Mucosa of stomach (tissue), 1 donor: ENCODE measurements at regions not wholly inside any gene's neighbourhood (a gene's known extent, or its start where the extent isn't known, plus 50 kb on each side); places are given as distances from the start of the nearest gene placed in this dataset.
"Not testable (repeated sequence)": the region's sequence is repeated elsewhere in the genome, so short reads cannot be mapped to it uniquely, and the experiment has no call there.

Experiments used
- H3K27me3 ChIP-seq: one replicate; pipeline ENCODE4 v1.7.0; 2013; ENCODE audit warnings: mild to moderate bottlenecking, low read length; ENCODE audit not compliant: control insufficient read depth, insufficient read depth
- H3K36me3 ChIP-seq: one replicate; pipeline ENCODE4 v1.7.0; 2013; ENCODE audit warnings: low read length; ENCODE audit not compliant: control insufficient read depth, insufficient read depth
- H3K4me1 ChIP-seq: one replicate; pipeline ENCODE4 v1.7.0; 2013; ENCODE audit warnings: mild to moderate bottlenecking, low read length; ENCODE audit not compliant: control insufficient read depth, insufficient read depth
- H3K4me3 ChIP-seq: one replicate; pipeline ENCODE4 v1.7.0; 2013; ENCODE audit warnings: low read length
- H3K9ac ChIP-seq: one replicate; pipeline ENCODE4 v1.7.0; 2013; ENCODE audit warnings: mild to moderate bottlenecking, low read length, moderate library complexity
- H3K9me3 ChIP-seq: one replicate; pipeline ENCODE4 v1.7.0; 2013; ENCODE audit warnings: mild to moderate bottlenecking, low read length, moderate library complexity; ENCODE audit not compliant: control insufficient read depth
- donor health status: Pancreatic carcinoma.

DNA sequence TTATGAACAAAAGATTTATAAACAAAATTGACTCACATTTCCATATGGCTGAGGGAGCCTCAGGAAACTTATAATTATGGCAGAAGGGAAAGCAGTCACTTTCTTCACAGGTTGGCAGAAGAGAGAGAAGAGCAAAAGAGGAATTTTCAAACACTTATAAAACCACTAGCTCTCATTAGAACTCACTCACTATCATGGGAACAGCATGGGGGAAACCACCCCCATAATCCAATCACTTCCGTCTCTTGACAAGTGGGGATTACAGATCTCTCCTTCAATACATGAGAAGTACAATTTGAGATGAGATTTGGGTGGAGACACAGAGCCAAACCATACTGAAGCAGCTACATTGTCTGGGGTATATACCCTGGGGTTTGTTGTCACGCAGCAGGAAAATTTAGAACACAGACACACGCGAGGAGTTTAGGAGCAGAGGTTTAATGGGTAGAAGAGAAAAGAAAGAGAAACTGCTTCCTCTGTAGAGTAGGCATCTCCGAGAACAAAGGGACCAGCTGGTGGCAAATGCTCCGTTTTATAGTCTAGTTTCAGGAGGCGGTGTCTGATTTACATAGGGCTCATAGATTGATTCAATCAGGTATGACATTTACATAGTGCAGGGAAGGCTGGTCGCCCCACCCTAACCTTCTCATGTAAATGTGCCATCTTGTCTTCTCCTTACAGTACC, 2277.7 kb upstream of the AGA start:
- Histone ChIP-seq H3K9me3 (no peaks in the 10 kb centered on the region), H3K4me3 (no peak overlapping the region), H3K9ac (no peak overlapping the region), H3K4me1 (no peaks in the 10 kb centered on the region), H3K36me3 (no peaks in the 10 kb centered on the region), H3K27me3 (no peaks in the 10 kb centered on the region)

DNA sequence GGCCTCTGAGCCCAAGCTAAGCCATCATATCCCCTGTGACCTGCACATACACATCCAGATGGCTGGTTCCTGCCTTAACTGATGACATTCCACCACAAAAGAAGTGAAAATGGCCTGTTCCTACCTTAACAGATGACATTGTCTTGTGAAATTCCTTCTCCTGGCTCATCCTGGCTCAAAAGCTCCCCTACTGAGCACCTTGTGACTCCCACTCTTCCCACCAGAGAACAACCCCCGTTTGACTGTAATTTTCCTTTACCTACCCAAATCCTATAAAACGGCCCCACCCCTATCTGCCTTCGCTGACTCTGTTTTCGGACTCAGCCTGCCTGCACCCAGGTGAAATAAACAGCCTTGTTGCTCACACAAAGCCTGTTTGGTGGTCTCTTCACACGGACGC, 2284.3 kb upstream of the AGA start:
- H3K36me3 ChIP-seq, H3K4me1 ChIP-seq, H3K9me3 ChIP-seq, H3K27me3 ChIP-seq, H3K4me3 ChIP-seq, H3K9ac ChIP-seq: not testable (repeated sequence)

DNA sequence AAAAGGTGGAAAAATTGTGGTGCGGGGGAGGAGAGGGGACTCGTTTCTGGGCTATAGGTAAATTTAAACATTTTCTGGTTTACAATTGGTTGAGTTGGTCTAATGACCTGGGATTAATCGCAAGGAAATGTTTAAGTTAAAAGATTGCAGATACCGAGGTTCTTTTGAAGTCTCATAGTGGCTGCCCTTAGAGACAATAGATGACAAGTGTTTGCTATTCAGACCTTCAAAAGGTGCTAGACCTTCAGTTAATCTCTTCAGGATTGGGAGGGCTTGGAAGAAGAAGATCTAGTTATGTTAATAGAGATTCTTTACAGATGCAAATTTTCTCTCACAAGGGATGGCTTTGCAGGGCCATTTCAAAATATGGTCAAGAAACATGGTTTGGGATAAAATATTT, 2286.1 kb upstream of the AGA start:
- H3K9ac ChIP-seq: no peak overlapping the region
- no peak overlapping the region for H3K4me3 ChIP-seq
- H3K27me3 ChIP-seq: no peaks in the 10 kb centered on the region
- no peaks in the 10 kb centered on the region for H3K36me3 ChIP-seq
- no peaks in the 10 kb centered on the region for H3K4me1 ChIP-seq
- H3K9me3 ChIP-seq: no peaks in the 10 kb centered on the region

DNA sequence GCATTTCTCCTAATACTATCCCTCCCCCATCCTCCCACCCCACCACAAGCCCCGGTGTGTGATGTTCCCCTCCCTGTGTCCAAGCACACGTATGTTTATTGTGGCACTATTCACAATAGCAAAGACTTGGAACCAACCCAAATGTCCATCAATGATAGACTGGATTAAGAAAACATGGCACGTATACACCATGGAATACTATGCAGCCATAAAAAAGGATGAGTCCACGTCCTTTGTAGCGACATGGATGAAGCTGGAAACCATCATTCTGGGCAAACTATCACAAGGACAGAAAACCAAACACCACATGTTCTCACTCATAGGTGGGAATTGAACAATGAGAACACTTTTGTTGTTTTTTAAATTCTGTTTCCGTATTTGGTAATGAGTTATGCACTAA, 2294.6 kb upstream of the AGA start:
- not testable (repeated sequence) for H3K9ac ChIP-seq, H3K27me3 ChIP-seq, H3K4me3 ChIP-seq, H3K9me3 ChIP-seq, H3K4me1 ChIP-seq, H3K36me3 ChIP-seq

DNA sequence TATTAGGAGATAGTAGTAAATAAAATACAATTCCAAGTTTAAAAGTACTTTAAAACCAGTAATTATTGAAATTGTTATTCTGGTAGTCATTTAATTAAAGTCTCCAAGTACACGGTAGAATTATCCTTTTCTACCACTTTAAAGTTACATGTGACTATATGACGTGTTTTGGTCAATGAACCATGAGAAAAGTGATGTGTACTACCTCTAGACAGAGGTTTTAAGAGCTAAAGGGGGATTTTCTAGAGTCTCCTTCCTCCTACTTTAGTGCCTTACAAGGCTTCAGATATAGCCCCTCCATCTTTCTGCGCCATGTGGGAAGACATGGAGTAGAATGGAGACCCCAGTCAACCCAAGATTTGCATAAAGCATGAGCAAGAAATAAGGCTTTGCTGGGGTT, 2296.6 kb upstream of the AGA start:
- H3K36me3 ChIP-seq: no peaks in the 10 kb centered on the region
- H3K4me3 ChIP-seq: no peak overlapping the region
- H3K4me1 ChIP-seq: no peaks in the 10 kb centered on the region
- no peaks in the 10 kb centered on the region for H3K27me3 ChIP-seq
- H3K9me3 ChIP-seq: no peaks in the 10 kb centered on the region
- no peak overlapping the region for H3K9ac ChIP-seq

DNA sequence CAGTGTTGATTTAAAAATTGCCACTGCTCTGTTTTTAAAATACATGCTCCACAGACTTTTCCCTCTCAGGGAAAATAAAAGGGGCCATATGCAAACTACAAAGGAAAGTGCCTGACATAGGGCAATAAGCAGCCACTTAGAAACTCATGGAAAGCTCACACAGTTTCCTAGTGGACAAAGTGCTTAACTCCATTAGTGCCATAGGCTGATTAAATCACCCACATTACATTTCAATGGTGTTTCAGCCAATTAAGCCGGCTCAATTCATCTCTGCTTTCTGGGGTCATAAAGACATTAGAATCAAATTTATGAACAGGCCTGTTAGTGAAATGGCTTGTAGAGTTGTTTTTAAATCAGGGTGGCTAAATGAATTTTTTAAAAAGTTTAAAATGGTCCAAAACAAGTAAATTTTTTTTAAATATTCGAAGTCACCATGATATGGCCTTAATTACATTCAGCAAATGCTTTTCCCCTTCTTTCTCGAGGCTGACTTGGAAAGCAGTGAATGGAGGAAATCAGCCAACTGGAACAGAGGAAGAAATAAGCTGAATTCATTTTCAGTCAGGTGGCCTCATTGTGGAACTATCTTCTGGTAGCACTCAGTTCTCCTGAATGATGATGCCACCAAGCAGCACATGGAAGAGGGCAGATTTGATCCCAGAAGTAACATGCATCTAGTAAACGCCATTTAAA, 2305.1 kb upstream of the AGA start:
- Histone ChIP-seq H3K9me3 (no peaks in the 10 kb centered on the region), H3K4me3 (no peak overlapping the region), H3K4me1 (no peaks in the 10 kb centered on the region), H3K27me3 (no peaks in the 10 kb centered on the region), H3K36me3 (no peaks in the 10 kb centered on the region), H3K9ac (no peak overlapping the region)

DNA sequence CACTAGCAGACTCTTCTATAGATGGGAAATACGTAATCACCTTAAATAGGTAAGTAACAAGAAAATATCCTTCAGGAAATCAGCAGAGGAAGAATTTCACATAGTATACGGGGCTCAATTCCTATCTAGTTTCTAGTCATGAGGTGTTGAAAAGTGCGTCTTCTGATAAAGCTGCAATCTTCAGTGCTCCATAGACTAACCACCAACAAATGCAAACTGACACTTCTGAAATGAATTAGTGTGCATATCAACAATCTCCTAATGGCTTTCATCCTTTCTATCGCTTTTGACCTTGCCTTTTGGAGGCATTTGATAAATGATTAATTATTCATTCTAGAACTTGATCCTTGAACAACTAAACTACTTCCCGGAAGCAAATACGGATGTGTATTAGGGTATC, 2306.6 kb upstream of the AGA start:
- no peaks in the 10 kb centered on the region for H3K27me3 ChIP-seq
- no peaks in the 10 kb centered on the region for H3K9me3 ChIP-seq
- no peak overlapping the region for H3K9ac ChIP-seq
- H3K4me1 ChIP-seq: no peaks in the 10 kb centered on the region
- H3K4me3 ChIP-seq: no peak overlapping the region
- no peaks in the 10 kb centered on the region for H3K36me3 ChIP-seq

DNA sequence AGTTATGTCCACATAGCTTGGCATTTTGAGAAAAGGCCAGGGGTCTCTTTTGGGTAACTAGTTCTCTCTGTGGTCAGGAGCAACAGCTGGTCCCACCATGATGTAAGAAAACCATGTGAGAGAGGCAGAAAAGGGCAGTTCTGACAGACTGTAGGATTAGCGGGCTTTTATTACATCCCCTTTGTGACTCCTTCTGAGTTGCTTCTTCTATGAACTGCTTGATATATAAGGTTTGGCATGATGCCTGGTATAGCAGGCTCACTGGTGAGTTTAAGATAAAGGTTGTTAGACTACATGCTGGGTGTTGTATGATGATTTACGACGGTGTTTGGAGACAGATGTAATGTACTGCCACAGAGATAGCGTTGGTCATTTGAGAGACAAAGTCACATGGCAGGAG, 2308.1 kb upstream of the AGA start:
- Histone ChIP-seq H3K27me3 (no peaks in the 10 kb centered on the region), H3K36me3 (no peaks in the 10 kb centered on the region), H3K4me1 (no peaks in the 10 kb centered on the region), H3K4me3 (no peak overlapping the region), H3K9me3 (no peaks in the 10 kb centered on the region), H3K9ac (no peak overlapping the region)

DNA sequence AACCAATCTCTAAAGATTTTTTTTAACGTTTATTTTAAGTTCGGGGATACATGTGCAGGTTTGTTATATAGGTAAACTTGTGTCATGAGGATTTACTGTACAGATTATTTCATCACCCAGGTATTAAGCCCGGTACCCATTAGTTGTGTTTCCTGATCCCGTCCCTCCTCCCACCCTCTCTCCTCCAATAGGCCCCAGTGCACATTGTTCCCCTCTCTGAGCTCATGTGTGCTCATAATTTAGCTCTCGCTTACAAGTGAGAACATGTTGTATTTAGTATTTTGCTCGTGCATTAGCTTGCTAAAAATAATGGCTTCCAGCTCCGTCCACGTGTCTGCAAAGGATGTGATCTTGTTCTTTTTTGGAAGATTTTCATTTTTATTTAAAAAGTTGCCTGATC, 2309.4 kb upstream of the AGA start:
- H3K4me1 ChIP-seq: no peaks in the 10 kb centered on the region
- H3K36me3 ChIP-seq: no peaks in the 10 kb centered on the region
- no peak overlapping the region for H3K4me3 ChIP-seq
- H3K9ac ChIP-seq: no peak overlapping the region
- H3K9me3 ChIP-seq: no peaks in the 10 kb centered on the region
- H3K27me3 ChIP-seq: no peaks in the 10 kb centered on the region

DNA sequence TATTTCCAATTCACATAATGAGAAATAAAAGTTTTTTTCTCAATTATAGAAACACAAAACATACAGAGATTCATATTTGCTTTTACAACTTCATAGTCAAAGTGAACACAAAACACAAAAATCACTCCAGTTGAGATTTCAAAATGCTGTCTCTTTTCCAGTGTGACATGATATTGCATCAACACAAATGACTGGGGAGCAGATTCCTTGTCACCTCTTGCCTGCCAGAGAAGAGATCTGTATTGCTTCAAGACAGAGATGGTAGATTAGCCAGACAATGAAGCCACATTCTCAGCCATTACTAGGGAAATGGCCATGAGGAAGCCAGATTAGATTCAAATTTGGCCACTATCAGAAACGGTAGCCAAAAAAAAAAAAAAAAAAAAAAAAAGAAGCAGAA, 2313.1 kb upstream of the AGA start:
- H3K9ac ChIP-seq: no peak overlapping the region
- no peaks in the 10 kb centered on the region for H3K4me1 ChIP-seq
- no peaks in the 10 kb centered on the region for H3K36me3 ChIP-seq
- no peak overlapping the region for H3K4me3 ChIP-seq
- H3K27me3 ChIP-seq: no peaks in the 10 kb centered on the region
- no peaks in the 10 kb centered on the region for H3K9me3 ChIP-seq

DNA sequence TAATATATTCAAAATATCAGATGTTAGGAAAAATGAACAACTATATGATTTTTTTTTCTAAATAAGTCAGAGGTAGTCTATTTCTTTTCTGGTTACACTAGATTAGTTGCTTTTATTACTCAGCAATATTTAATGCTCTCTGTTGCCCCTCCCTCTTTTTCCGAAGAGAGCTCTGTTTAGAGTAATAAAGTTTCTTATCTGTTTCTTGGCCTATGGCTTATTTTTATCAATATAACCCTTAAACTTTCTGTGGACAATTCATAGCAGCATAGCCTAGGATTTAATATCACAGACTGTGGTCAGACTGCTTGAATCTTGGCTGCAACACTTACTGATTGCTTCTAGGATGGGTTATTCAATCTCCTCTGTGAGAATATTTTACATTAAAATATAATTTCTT, 2315.4 kb upstream of the AGA start:
- H3K36me3 ChIP-seq: no peaks in the 10 kb centered on the region
- H3K27me3 ChIP-seq: no peaks in the 10 kb centered on the region
- no peak overlapping the region for H3K4me3 ChIP-seq
- no peak overlapping the region for H3K9ac ChIP-seq
- no peaks in the 10 kb centered on the region for H3K4me1 ChIP-seq
- H3K9me3 ChIP-seq: no peaks in the 10 kb centered on the region

DNA sequence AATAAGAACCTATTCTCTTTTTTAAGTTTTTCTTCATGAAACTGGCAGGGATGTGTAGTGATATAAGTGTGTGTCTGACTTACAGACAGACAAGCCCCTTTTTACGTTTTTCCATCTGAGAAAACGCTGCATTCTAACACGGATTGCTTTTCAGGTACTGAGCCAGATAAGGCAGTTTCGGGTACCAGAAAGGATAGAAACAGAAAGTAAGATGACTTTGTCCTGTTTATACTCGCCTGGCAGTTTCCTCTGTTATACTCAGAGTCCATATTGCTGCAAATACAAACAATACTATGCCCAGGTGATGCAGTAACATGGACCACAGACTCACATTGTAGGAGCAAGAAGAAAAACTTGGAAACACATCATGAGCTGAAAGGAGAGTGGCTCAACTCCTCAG, 2320.6 kb upstream of the AGA start:
- no peak overlapping the region for H3K4me3 ChIP-seq
- no peaks in the 10 kb centered on the region for H3K4me1 ChIP-seq
- no peak overlapping the region for H3K9ac ChIP-seq
- H3K36me3 ChIP-seq: no peaks in the 10 kb centered on the region
- H3K9me3 ChIP-seq: no peaks in the 10 kb centered on the region
- H3K27me3 ChIP-seq: no peaks in the 10 kb centered on the region

DNA sequence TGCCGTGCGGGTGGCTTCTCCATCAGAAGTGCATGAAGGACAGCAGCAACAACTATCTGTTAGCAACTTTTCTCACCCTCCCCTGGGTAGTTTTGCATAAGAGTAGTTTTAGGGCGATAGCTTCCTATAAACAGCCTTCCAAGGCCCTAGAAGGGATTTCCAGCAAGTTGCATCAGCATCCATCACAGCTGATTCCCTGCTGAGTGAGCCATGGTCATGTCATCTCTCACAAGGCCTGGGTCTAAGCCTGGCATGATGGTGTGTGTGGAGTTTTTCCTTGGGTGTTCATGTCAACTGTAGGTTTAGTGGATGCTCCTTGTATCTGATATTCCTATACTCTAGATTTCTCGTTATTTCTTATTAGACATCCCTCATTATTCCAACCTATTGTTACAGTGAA, 2324.7 kb upstream of the AGA start:
- Histone ChIP-seq H3K36me3 (no peaks in the 10 kb centered on the region), H3K9ac (no peak overlapping the region), H3K4me1 (no peaks in the 10 kb centered on the region), H3K9me3 (no peaks in the 10 kb centered on the region), H3K4me3 (no peak overlapping the region), H3K27me3 (no peaks in the 10 kb centered on the region)
